Middle frontal gyrus (tissue), 1 donor: ENCODE measurements at regions not wholly inside any gene's neighbourhood (a gene's known extent, or its start where the extent isn't known, plus 50 kb on each side); places are given as distances from the start of the nearest gene placed in this dataset.
"Not testable (repeated sequence)": the region's sequence is repeated elsewhere in the genome, so short reads cannot be mapped to it uniquely, and the experiment has no call there.

Experiments
- DNase-seq: peaks from one replicate; pipeline ENCODE4 v3.0.0-alpha.2; 2015; ENCODE audit warnings: low spot score; ENCODE audit errors: extremely low spot score

- DNase-seq, result no peak
Measured at GRCh38 chr1:101546885-101547284, 310.1 kb downstream of the S1PR1 start.

GRCh38 chr1:101547357-101547756 lies 310.5 kb downstream of the S1PR1 start:
- DNase-seq, result no peak

- DNase-seq, result no peak
Measured at GRCh38 chr1:101548376-101548775, 311.6 kb downstream of the S1PR1 start.

GRCh38 chr1:101550581-101550980 lies 313.8 kb downstream of the S1PR1 start:
- no peak for DNase-seq

GRCh38 chr1:101566883-101567538 lies 330.2 kb downstream of the S1PR1 start:
- no peak for DNase-seq

- DNase-seq, result no peak
Measured at GRCh38 chr1:101567582-101568189, 330.9 kb downstream of the S1PR1 start.

GRCh38 chr1:101587741-101588140 lies 350.9 kb downstream of the S1PR1 start:
- no peak for DNase-seq

- no peak for DNase-seq
Measured at GRCh38 chr1:101588677-101589076, 351.9 kb downstream of the S1PR1 start.

GRCh38 chr1:101592845-101593244 lies 356.0 kb downstream of the S1PR1 start:
- no peak for DNase-seq

- no peak for DNase-seq
Measured at GRCh38 chr1:101595881-101596374, 359.1 kb downstream of the S1PR1 start.

GRCh38 chr1:101600615-101601014 lies 363.8 kb downstream of the S1PR1 start:
- not testable (repeated sequence) for DNase-seq

- no peak for DNase-seq
Measured at GRCh38 chr1:101603726-101604125, 366.9 kb downstream of the S1PR1 start.

- no peak for DNase-seq
Measured at GRCh38 chr1:101605878-101606277, 369.1 kb downstream of the S1PR1 start.

- no peak for DNase-seq
Measured at GRCh38 chr1:101613546-101613945, 376.7 kb downstream of the S1PR1 start.

GRCh38 chr1:101618900-101619299 lies 377.8 kb downstream of the OLFM3 start:
- DNase-seq, result no peak

GRCh38 chr1:101632548-101633272 lies 364.0 kb downstream of the OLFM3 start:
- DNase-seq, result no peak

- DNase-seq, result no peak
Measured at GRCh38 chr1:101645810-101646209, 350.9 kb downstream of the OLFM3 start.

GRCh38 chr1:101652484-101652883 lies 344.2 kb downstream of the OLFM3 start:
- no peak for DNase-seq

GRCh38 chr1:101653482-101653946 lies 343.2 kb downstream of the OLFM3 start:
- no peak for DNase-seq

- no peak for DNase-seq
Measured at GRCh38 chr1:101664726-101665125, 332.0 kb downstream of the OLFM3 start.

- no peak for DNase-seq
Measured at GRCh38 chr1:101667761-101668160, 329.0 kb downstream of the OLFM3 start.

- no peak for DNase-seq
Measured at GRCh38 chr1:101683136-101683535, 313.6 kb downstream of the OLFM3 start.
